ENCODE measurements at regions not wholly inside any gene's neighbourhood (a gene's known extent, or its start where the extent isn't known, plus 50 kb on each side); places are given as distances from the start of the nearest gene placed in this dataset.

- no peak for DNase-seq
Observed at GRCh38 chr10:88138319-88138848, 275.0 kb downstream of the PTEN start.

- no peak for DNase-seq
Observed at GRCh38 chr10:88147000-88147798, 283.8 kb downstream of the PTEN start.

DNA sequence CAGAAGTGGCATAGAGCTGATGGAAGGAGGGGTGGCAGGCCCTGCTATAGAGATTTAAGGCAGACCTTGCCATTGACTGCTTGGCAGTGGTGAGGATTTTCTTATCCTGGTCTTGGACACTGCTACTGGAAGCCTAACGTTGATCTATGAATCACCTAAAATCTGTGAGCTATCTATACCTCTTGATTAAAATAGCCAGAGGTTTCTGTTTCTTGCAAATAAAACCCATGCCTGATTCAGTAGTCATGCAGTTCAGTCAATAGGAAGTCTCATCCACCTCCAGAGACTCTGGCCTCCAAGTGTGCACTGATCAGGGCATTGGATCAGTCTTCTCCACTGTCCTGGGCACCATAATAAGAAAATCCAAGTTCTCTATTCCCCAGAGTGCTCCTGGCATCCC is 286.5 kb downstream of the PTEN start:
- no peak for DNase-seq

DNA sequence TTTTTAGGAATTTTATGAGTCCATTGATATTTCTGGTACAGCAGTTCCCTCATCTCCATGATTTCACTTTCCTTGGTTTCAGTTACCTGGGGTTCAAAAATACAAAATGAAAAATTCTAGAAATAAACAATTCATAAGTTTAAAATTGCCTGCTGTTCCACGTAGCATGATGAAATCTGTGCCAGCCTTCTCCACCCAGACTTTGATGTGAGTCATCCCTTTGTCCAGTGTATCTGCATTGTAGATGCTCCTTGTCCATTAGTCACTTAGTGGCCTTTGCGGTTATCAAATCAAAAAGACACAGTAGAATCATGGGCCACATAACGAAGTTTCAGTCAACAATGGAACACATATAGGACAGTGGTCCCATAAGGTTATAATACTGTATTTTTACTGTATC is 286.9 kb downstream of the PTEN start:
- DNase-seq = no peak

DNA sequence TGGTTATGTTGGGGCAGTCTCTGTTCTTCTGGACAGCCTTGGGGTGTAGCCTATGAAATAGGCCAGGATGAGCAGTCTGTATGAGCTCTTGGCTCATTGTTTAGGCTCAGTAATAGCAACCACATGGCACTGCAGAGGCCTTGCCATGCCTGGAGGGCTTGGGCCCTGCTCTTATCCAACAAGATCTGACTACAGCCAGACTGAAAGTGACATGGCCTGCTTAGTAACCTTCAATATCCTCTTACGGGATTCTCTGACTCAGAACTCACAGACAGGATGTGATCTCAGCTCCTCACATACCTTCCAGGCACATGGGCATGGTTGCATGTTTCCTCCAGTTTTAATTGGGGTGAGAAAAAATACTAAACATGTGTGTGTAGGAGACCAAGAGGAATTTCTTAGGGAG is 289.3 kb downstream of the PTEN start:
- peak; percentile 27 to 33 for DNase-seq

- no peak for DNase-seq
Observed at GRCh38 chr10:88154596-88155250, 291.3 kb downstream of the PTEN start.

GRCh38 chr10:88156341-88156740 is 292.9 kb downstream of the PTEN start:
- no peak for DNase-seq

DNA sequence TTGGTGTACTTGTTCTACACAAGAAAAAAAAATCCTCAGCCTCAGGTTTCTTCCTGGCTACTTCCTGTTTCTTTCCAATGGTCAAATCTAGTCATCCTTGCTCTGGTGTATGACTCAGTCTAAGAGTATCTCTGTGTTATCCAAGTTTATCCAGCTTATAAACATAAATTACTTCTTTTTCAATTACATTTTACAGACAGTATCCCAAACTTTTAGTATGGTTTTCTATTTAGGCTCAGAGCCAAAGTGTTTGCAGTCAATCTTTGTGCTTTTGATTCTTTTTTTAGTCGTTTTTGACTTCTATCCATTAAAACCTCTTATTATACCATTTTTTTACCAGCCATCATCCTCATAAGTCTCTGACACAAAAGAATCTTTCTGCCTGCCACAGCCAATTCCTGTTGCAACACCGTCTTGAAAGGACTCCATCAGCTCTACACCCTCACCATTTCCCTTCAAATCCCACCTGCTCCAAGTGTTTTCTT is 294.6 kb downstream of the PTEN start:
- DNase-seq = no peak

GRCh38 chr10:88158526-88159122 is 295.2 kb downstream of the PTEN start:
- DNase-seq = no peak

DNA sequence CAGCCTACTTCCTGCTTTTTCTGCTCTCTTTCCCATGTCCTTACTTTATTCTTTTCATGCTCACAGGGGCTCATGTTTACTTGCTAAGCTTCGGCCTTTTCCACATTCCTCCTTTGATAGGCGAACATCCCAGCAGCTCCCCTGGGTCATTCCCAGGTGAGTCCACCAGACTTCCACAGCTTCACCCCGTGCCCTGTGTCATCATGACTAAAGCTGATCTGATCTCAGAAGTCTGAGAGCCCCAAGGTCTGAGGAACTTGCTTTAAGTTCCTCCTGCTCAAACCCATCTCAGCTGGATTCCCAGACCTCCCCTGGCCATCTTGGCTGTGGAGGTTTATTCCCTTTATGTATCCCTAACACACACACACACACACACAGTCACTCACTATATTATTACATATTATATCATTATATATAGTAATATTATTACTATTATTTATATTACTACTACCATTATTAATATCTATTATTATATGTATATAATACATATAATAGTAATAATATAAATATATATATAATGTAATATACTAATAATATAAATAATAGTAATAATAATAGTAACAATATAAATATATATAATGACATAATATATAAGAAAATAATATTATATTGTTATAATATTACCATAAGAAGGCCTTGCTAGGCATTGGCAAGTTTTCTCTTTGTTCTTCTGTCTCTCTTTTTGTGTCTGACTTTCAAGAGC is 295.9 kb downstream of the PTEN start:
- no peak for DNase-seq

- DNase-seq = no peak
Observed at GRCh38 chr10:88161070-88161469, 297.6 kb downstream of the PTEN start.

DNA sequence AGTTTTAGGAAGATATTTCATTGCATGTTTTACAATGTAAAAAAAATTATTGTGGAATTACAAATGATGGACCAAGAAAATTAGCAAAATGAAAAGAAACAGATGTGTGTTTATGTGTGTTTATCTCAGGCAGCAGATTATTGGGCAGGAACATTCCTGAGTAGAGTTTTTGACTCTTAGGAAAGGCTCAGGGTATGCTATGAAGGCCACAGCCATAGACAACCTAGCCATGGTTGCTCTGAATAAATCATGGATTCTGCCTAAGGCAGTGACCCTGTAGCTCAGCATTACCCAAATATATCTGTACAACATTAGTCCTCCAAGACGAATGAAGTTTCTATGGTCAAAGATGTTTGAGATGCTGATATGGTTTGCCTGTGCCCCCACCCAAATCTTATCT is 298.3 kb downstream of the PTEN start:
- DNase-seq = no peak

- DNase-seq = no peak
Observed at GRCh38 chr10:88162852-88163251, 299.4 kb downstream of the PTEN start.

DNA sequence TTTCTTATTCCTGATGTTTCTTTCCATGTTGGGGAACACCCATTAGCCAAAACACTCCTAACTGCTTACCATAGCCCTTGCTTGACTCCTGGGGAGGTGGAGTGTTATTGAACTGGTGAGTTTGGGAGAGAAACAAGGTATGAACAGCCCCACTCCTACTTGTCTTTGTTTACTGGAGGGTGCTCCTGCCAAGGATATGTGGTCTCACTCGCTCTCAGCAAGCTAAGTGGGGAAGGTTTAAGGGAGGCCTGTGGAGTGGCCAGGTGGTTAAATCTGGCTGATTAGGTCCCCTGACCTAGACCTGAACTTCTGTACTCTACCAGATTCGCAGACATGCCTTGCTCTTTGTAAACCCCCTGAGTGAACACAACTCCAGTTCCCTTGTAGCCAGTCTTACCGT is 300.1 kb downstream of the PTEN start:
- no peak for DNase-seq

- DNase-seq = no peak
Observed at GRCh38 chr10:88164471-88164870, 301.0 kb downstream of the PTEN start.

- DNase-seq = no peak
Observed at GRCh38 chr10:88165849-88166271, 302.4 kb downstream of the PTEN start.

DNA sequence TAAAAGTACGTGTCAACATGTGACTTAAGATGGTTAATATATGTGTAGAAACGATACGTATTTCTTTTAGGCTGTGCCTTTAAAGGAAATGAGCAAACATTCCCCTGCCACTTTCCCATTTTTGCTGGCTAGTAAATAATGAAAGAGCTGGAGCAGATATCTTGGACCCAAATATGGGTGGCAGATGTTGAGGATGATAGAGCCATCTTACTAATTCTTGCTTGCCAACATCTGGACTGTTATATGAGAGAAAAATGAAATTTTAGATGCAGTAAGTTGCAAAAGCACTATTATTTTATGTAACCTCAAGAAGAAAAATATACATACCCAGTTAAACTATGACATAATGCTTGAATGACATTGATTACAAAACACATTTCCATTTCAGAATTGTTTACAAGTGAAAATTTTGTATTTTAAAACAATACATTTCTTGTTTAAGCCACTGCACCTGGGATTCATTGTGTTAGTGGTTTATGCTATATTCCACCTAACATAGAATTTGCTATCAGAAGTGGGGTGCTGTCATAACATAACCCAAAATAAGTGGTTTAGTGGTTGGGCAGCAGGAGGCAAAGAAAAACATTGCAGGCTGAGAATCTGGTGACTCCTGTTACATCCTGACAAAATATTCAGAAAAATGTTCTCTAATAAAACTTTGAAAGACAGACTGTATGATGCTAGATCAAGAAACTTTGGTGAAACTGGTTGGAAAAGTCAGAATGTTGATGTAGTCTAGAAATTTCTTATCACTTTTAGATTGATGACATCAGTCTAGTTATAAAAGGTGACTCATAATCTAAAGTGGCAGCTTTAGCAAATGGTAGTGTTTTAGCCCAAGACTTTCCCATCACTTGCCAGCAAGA is 305.0 kb downstream of the PTEN start:
- DNase-seq = no peak

GRCh38 chr10:88169037-88169319 is 305.6 kb downstream of the PTEN start:
- DNase-seq = no peak

DNA sequence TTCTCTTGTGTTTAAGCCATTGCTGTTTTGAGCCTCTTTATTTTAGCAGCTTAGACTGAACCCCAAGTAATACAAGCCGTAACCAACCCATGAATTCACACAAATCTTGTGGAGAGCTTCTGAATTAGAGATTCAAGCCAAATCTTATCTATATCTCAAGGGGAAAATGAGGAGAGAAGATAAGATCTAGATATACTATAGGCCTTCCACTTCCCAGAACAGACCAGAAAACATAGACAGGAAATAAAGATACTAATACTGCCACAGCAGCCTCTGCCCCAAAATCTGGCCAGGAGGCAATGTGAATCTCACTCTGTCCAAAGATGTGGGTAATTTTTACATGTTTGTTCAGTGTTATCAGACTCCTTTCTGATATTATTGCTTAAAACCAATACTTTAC is 307.2 kb downstream of the PTEN start:
- no peak for DNase-seq

GRCh38 chr10:88172159-88172558 is 308.7 kb downstream of the PTEN start:
- no peak for DNase-seq

GRCh38 chr10:88174391-88174790 is 311.0 kb downstream of the PTEN start:
- no peak for DNase-seq

DNA sequence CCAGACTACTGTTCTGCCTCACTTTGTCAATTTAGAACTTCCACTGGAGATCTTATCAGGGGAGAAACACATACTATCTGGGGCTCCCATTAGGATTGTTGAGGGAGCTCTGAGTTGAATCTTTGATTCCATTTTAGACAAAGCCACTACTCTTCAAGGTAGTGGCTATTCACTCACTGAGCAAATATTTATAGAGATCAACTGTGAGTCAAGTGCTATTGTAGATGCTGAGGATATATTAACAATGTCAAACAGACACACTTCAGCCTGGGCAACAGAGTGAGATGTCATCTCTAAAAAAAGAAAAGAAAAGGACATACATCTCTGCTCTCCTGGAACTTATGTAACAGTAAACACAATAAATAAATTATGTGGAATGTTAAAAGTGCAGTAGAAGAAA is 315.3 kb downstream of the PTEN start:
- no peak for DNase-seq

Measured in activated CD4-positive, alpha-beta T cell treated with anti-CD3 and anti-CD28 coated beads, Interleukin-2, amount 50 U/mL, for 4 hours (primary cell).